ENCODE measurements at regions not wholly inside any gene's neighbourhood (a gene's known extent, or its start where the extent isn't known, plus 50 kb on each side); places are given as distances from the start of the nearest gene placed in this dataset.

DNA sequence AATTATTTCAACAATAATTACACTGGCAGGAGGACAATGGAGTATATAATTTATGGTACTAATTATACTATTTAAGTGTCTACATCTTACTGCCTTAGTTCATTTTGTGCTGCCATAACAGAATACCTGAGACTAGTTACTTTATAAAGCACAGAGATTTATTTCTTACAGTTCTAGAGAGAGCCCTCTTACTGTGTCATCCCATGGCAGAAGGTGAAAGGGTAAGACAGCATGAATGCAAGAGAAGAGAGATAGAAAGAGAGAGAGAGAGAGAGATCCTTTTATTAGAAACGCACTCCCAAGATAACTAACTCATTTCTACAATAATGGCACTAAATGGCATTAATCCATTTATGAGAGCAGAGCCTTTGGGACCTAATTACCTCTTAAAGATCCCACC is 314.7 kb downstream of the EPM2A start:
- TF ChIP-seq EP300 (IDR thresholded peaks at IDR 0.05) = no peak
- TF ChIP-seq, protein P1, sequence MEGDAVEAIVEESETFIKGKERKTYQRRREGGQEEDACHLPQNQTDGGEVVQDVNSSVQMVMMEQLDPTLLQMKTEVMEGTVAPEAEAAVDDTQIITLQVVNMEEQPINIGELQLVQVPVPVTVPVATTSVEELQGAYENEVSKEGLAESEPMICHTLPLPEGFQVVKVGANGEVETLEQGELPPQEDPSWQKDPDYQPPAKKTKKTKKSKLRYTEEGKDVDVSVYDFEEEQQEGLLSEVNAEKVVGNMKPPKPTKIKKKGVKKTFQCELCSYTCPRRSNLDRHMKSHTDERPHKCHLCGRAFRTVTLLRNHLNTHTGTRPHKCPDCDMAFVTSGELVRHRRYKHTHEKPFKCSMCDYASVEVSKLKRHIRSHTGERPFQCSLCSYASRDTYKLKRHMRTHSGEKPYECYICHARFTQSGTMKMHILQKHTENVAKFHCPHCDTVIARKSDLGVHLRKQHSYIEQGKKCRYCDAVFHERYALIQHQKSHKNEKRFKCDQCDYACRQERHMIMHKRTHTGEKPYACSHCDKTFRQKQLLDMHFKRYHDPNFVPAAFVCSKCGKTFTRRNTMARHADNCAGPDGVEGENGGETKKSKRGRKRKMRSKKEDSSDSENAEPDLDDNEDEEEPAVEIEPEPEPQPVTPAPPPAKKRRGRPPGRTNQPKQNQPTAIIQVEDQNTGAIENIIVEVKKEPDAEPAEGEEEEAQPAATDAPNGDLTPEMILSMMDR (IDR thresholded peaks at IDR 0.05) = no peak
- TF ChIP-seq POLR2A (IDR thresholded peaks at IDR 0.05) = no peak
- no peak for TF ChIP-seq POLR2AphosphoS5 (IDR thresholded peaks at IDR 0.05)
